ENCODE measurements at regions not wholly inside any gene's neighbourhood (a gene's known extent, or its start where the extent isn't known, plus 50 kb on each side); places are given as distances from the start of the nearest gene placed in this dataset.

- Histone ChIP-seq H3K36me3 (ENCODE audit: control insufficient read depth, insufficient read depth, low read length) (no peaks in the 10 kb centered on the region), H2AFZ (ENCODE audit: low read length) (no peak overlapping the region), H3K4me1 (ENCODE audit: control insufficient read depth, extremely low read depth, insufficient read depth, low read length) (peaks cover 5% of the 10 kb centered on the region), H4K20me1 (ENCODE audit: control insufficient read depth, extremely low read depth, insufficient read depth, low read length) (no peaks in the 10 kb centered on the region), H3K27me3 (ENCODE audit: control insufficient read depth, insufficient read depth, low read length) (no peaks in the 10 kb centered on the region), H3K9me3 (ENCODE audit: control insufficient read depth, insufficient read depth, low read depth, low read length) (no peaks in the 10 kb centered on the region), H3K4me3 (replicated peaks in 1 of 4; ENCODE audit: control extremely low read depth in 1 of 4, insufficient read depth in 1 of 4, low read depth in 3 of 4, low read length in 4 of 4) (no peak overlapping the region), H3K9ac (ENCODE audit: insufficient read depth, low read length) (no peak overlapping the region), H3K4me2 (ENCODE audit: extremely low read depth, insufficient read depth, low read length) (no peak overlapping the region), H3K27ac (ENCODE audit: insufficient read depth, low read length) (no peak overlapping the region), H3K79me2 (ENCODE audit: control insufficient read depth, insufficient read depth, low read length) (no peaks in the 10 kb centered on the region)
- TF ChIP-seq EZH2 (IDR thresholded peaks at IDR 0.05; ENCODE audit: low read length, missing control alignments) (no peak), CTCF (conservative IDR thresholded peaks at IDR 0.05 in 1 of 2, IDR thresholded peaks at IDR 0.05 in 1 of 2; ENCODE audit: low read depth in 1 of 2, low read length in 2 of 2) (no peak)
- no peak for DNase-seq (ENCODE audit: low read depth in 2 of 2)
Observed at GRCh38 chr13:99044764-99045163, 66.9 kb upstream of the DOCK9 start.

- H3K9me3 ChIP-seq (ENCODE audit: control insufficient read depth, insufficient read depth, low read depth, low read length) = no peaks in the 10 kb centered on the region
- H3K79me2 ChIP-seq (ENCODE audit: control insufficient read depth, insufficient read depth, low read length) = no peaks in the 10 kb centered on the region
- H3K36me3 ChIP-seq (ENCODE audit: control insufficient read depth, insufficient read depth, low read length) = no peaks in the 10 kb centered on the region
- no peaks in the 10 kb centered on the region for H3K27me3 ChIP-seq (ENCODE audit: control insufficient read depth, insufficient read depth, low read length)
- H3K9ac ChIP-seq (ENCODE audit: insufficient read depth, low read length) = no peak overlapping the region
- no peak overlapping the region for H3K27ac ChIP-seq (ENCODE audit: insufficient read depth, low read length)
- no peaks in the 10 kb centered on the region for H4K20me1 ChIP-seq (ENCODE audit: control insufficient read depth, extremely low read depth, insufficient read depth, low read length)
- no peak overlapping the region for H2AFZ ChIP-seq (ENCODE audit: low read length)
- peaks cover 5% of the 10 kb centered on the region for H3K4me1 ChIP-seq (ENCODE audit: control insufficient read depth, extremely low read depth, insufficient read depth, low read length)
- H3K4me3 ChIP-seq (replicated peaks in 1 of 4; ENCODE audit: control extremely low read depth in 1 of 4, insufficient read depth in 1 of 4, low read depth in 3 of 4, low read length in 4 of 4) = no peak overlapping the region
- DNase-seq (ENCODE audit: low read depth in 2 of 2) = peak; percentile 32 to 67
- H3K4me2 ChIP-seq (ENCODE audit: extremely low read depth, insufficient read depth, low read length) = no peak overlapping the region
- no peak for TF ChIP-seq CTCF (conservative IDR thresholded peaks at IDR 0.05 in 1 of 2, IDR thresholded peaks at IDR 0.05 in 1 of 2; ENCODE audit: low read depth in 1 of 2, low read length in 2 of 2)
- TF ChIP-seq EZH2 (IDR thresholded peaks at IDR 0.05; ENCODE audit: low read length, missing control alignments) = no peak
Observed at GRCh38 chr13:99045396-99045795, 67.5 kb upstream of the DOCK9 start.

GRCh38 chr13:99046851-99047250 lies 69.0 kb upstream of the DOCK9 start:
- no peak overlapping the region for H3K9ac ChIP-seq (ENCODE audit: insufficient read depth, low read length)
- peak in 1 of 2 donors; percentile 35 for DNase-seq (ENCODE audit: low read depth in 2 of 2)
- H3K79me2 ChIP-seq (ENCODE audit: control insufficient read depth, insufficient read depth, low read length) = no peaks in the 10 kb centered on the region
- H3K27ac ChIP-seq (ENCODE audit: insufficient read depth, low read length) = no peak overlapping the region
- no peak for TF ChIP-seq EZH2 (IDR thresholded peaks at IDR 0.05; ENCODE audit: low read length, missing control alignments)
- TF ChIP-seq CTCF (conservative IDR thresholded peaks at IDR 0.05 in 1 of 2, IDR thresholded peaks at IDR 0.05 in 1 of 2; ENCODE audit: low read depth in 1 of 2, low read length in 2 of 2) = no peak
- H4K20me1 ChIP-seq (ENCODE audit: control insufficient read depth, extremely low read depth, insufficient read depth, low read length) = no peaks in the 10 kb centered on the region
- H3K36me3 ChIP-seq (ENCODE audit: control insufficient read depth, insufficient read depth, low read length) = no peaks in the 10 kb centered on the region
- no peaks in the 10 kb centered on the region for H3K27me3 ChIP-seq (ENCODE audit: control insufficient read depth, insufficient read depth, low read length)
- peaks cover 5% of the 10 kb centered on the region for H3K4me1 ChIP-seq (ENCODE audit: control insufficient read depth, extremely low read depth, insufficient read depth, low read length)
- no peaks in the 10 kb centered on the region for H3K9me3 ChIP-seq (ENCODE audit: control insufficient read depth, insufficient read depth, low read depth, low read length)
- H2AFZ ChIP-seq (ENCODE audit: low read length) = no peak overlapping the region
- no peak overlapping the region for H3K4me2 ChIP-seq (ENCODE audit: extremely low read depth, insufficient read depth, low read length)
- H3K4me3 ChIP-seq (replicated peaks in 1 of 4; ENCODE audit: control extremely low read depth in 1 of 4, insufficient read depth in 1 of 4, low read depth in 3 of 4, low read length in 4 of 4) = no peak overlapping the region

All from fibroblast of lung (primary cell).